SIG-M5 (cell line): ENCODE measurements at regions not wholly inside any gene's neighbourhood (a gene's known extent, or its start where the extent isn't known, plus 50 kb on each side); places are given as distances from the start of the nearest gene placed in this dataset.
A peak's percentile ranks its signal among the peaks of the same experiment; 100 is the strongest.
"Not testable (repeated sequence)": the region's sequence is repeated elsewhere in the genome, so short reads cannot be mapped to it uniquely, and the experiment has no call there.

Experiments used
- DNase-seq: peaks from one replicate; lab custom pipeline; 2025; lab: John Stamatoyannopoulos, UW

GRCh38 chr5:120150770-120151169 lies 313.3 kb upstream of the PRR16 start:
- no peak for DNase-seq

DNA sequence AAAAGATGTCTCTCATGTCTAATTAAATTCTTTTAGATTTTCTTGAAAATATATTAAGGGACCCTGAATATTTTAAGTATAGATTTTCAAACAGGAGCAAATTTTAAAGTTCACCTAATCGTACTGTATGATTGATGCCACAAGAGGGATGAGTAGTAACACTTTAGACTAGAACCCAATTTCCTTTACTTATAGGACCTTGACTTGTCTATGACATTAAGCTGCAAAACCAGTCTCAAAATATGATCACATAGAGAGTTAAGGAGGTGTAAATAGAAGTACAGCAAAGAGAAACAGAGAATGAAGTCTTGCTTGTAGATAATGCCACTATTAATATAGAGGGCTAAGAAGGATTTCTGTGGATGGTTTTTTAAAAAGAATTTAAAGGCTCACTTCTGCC lies 312.9 kb upstream of the PRR16 start:
- no peak for DNase-seq

- DNase-seq = no peak
These were observed 312.3 kb upstream of the PRR16 start for GRCh38 chr5:120151825-120152224.

GRCh38 chr5:120152472-120152871 lies 311.6 kb upstream of the PRR16 start:
- no peak for DNase-seq

DNA sequence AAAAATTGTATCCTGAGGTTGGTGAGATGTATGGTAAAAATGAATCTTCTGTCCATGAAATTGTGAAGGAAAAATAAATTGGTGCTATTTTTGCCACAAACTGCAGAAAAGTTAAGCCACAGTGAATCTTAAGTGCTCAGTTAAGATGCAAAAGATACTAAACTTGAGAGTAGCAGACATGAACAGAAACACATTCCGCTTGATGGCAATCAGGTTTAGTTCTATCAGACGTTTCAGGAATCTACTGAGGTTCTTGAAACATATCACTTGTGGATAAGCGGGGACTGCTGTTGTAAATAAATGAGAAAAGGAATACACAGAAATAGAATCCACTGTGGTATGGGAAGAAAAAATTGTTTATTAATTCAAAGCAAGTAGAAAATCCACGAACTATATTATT lies 311.2 kb upstream of the PRR16 start:
- DNase-seq = no peak

DNA sequence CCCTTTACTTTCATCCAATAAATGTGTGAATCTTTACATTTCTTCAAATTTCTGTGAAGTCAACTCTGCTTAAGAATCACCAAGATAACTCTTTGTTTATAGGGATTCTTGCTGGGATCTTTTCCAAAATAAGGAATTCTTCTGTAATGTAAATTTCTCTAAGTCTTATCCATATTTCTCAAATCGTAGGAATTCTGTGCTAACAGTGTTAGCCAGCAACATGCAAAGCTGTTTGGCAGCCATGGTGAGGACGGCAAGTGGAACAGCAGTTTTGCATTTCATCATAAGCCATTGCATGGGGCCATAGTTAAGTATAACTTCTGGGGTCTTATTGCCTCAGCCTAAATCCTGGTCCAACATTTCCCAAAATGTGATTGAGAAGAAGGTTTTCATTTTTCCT lies 310.5 kb upstream of the PRR16 start:
- DNase-seq = no peak

DNA sequence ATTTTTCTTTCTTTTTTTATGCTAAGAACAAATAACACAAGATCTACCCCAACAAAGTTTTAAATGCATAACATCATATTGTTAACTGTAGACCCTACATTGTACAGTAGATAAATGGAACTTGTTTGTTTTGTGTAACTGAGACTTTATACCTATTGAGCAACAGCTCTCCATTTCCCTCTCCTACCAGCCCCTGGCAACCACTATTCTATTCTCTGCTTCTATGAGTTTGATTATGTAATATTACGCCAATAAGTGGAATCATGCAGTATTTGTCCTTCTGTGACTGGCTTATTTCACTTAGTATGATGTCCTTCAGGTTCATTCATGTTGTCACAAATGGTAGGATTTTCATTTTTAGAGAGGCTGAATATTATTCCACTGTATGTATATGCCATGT lies 308.2 kb upstream of the PRR16 start:
- peak; percentile 35 for DNase-seq

DNA sequence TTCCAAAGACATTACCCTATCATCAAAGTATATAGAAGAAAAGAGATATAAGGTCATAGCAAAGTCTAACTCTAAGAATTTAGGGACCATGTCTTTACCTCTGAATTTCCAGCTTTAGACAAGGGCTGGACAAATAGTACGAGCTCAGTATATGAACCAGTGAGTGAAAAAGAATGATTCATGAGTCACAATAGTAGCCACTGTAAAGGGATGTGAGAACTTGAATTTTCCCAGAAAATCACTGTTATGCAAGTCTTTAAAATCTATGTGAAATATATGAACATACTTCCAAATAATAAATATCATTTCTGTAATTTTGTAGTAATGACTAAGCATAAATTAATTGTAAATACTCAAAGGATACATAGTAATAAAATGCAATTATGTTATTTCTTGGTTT lies 305.9 kb upstream of the PRR16 start:
- no peak for DNase-seq

GRCh38 chr5:120159155-120159554 lies 304.9 kb upstream of the PRR16 start:
- no peak for DNase-seq

DNA sequence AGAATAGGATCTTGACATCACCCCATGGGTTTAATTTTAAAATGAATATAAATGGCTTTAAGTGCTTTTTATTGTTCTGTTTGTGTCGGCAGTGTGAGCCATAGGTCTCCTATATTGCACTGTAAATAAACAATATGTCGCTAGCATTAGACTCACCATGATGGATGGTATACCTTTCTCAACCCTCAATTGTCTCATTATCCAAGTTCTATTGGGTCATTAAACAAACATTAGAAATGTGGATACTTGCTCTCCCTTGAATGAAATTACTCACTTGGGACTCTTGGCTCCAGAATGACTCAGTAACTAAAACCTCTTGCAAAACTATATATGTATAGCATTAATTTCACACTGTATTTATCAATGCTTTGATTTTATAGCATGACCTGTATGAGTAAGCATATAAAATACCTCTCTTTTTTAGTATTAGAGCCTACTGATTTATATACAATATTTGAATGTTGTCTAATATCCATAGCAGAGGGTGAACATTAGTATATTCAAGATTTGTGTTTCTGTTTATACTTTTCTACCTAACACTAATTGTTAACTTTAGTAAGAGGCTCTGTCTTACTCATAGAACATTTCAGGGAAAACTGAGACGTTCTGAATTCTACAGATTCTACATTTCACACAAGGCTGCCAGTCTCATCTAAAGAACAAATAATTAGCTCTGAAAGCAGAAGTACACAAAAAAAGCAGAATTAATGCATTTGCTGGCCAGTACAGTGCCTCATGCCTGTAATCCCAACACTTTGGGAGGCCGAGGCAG lies 303.8 kb upstream of the PRR16 start:
- DNase-seq = no peak

GRCh38 chr5:120162321-120162720 lies 301.8 kb upstream of the PRR16 start:
- DNase-seq = no peak

GRCh38 chr5:120164037-120164436 lies 300.1 kb upstream of the PRR16 start:
- no peak for DNase-seq

DNA sequence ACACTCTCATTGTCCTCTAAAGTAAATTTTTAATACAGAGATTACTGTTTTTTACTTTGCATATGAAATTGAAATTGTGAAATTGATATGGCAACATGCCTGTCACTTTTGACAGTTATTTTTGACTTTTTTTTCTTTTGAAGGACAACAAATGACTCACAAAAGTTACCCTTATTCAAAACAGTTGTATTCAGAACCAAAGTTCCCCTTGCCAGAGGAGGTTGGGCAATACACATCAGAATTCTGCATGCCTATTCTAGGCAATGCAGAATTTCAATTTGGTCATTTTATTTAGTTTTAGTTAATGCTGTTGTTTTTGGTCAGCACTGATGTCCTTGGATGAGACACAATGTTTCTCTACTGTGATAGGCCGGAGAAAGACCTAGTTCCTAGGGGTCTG lies 299.1 kb upstream of the PRR16 start:
- no peak for DNase-seq

DNA sequence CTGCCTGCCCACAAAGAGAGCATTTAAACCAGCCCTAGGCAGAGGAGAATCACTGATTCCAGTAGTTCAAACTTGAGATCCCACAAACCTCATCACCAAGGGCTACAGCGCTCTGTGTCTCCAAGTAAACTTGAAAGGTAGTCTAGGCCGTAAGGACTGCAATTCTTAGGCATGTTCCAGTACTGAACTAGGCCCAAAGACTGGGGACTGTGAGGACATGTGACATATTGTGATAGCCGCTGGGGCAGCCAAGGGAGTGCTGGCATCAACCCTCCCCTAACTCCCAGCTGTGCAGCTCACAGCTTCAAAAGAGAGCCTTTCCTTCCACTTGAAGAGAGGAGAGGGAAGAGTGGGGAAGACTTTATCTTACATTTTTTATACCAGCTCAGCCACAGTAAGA lies 291.0 kb upstream of the PRR16 start:
- no peak for DNase-seq

DNA sequence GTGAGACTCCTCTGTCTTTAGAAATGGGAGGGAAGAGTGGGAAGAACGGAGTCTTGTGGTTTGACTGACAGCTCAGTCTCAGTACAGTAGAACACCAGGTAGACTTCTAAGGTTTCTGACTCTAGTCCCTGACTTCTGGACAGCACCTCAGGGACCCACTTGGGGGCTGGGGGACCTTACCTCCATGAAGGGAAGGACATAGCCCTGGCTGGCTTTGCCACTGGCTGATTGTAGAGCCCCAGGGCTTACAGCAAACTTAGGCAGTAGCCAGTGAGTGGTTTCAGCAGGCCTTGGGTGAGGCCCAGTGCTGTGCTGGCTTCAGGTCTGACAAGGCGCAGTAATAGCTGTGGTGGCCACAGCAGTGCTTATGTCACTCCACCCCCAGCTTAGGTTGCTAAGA lies 290.0 kb upstream of the PRR16 start:
- DNase-seq = no peak

GRCh38 chr5:120181238-120181637 lies 282.9 kb upstream of the PRR16 start:
- not testable (repeated sequence) for DNase-seq

DNA sequence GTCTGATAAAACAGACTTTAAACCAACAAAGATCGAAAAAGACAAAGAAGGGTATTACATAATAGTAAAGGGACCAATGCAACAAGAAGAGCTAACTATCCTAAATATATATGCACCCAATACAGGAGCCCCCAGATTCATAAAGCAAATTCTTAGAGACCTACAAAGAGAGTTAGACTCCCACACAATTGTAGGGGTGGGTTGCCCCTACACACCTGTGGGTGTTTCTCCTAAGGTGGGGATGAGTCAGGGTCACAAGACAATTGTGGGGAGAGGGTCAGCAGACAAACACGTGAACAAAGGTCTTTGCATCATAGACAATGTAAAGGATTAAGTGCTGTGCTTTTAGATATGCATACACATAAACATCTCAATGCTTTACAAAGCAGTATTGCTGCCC lies 269.4 kb upstream of the PRR16 start:
- DNase-seq = not testable (repeated sequence)

DNA sequence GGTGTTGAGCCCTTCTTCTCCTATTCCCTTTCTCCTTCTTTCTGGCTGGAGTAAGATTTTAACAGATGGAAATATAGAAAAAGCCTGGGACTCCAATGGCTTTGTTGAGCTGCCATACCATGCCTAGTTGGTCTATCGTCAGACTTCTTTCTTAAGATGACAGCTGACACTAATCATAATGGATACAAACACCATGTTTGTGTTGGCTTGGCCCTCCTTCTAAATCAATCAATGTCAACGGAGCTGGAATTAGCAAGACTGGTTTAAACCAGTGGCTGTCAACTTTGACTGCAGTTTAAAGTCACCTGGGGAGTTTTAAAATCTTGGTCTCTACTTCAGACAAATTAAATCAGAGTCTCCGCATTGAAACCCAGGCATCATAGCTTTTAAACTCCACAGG lies 264.5 kb upstream of the PRR16 start:
- DNase-seq = no peak

DNA sequence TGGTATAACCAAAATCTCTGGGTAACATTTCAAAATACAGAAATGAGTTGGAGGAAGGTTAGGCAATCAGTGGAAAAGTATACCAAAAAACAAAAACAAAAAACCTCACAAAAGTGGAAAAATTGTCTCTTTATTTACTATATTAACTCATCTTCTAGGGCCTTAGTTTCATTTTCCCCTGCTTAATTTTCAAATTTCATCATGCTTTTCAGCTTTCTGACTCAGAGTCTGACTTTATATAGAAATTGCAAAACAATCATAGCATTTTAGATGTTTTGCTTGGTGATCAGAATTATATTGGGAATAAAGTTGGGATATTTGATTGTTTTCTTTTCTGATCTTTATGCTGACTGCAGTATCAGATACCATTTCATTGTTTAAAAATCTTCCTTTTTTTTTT lies 257.0 kb upstream of the PRR16 start:
- no peak for DNase-seq

- DNase-seq = no peak
These were observed 247.1 kb upstream of the PRR16 start for GRCh38 chr5:120217001-120217400.

DNA sequence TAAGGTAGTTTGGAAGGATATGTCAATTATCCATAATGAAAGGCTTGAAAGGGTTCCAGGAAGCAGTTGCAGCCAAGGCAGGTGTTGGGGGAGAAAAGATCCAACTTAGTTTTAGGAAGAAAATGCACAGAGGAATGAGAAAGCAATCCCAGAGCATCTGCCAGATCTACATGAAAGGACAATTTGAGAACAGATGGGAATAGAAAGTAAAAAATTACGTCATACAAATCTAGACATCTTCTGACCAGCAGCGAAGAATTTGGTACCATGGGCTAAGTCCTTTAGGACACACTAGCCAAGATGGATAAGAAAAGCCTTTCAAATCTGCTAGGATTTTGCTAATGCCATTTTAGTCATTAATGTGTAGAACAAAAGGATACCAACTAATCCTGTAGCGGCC lies 244.1 kb upstream of the PRR16 start:
- no peak for DNase-seq

GRCh38 chr5:120225524-120225923 lies 238.6 kb upstream of the PRR16 start:
- no peak for DNase-seq

- no peak for DNase-seq
These were observed 235.7 kb upstream of the PRR16 start for GRCh38 chr5:120228262-120229031.

- no peak for DNase-seq
These were observed 235.1 kb upstream of the PRR16 start for GRCh38 chr5:120229036-120229435.
